KG1 (cell line): ENCODE measurements at regions not wholly inside any gene's neighbourhood (a gene's known extent, or its start where the extent isn't known, plus 50 kb on each side); places are given as distances from the start of the nearest gene placed in this dataset.
"Not testable (repeated sequence)": the region's sequence is repeated elsewhere in the genome, so short reads cannot be mapped to it uniquely, and the experiment has no call there.

Source experiments
- DNase-seq: peaks from one replicate; lab custom pipeline; 2025; lab: John Stamatoyannopoulos, UW

GRCh38 chr15:44817797-44818196 lies 81.5 kb downstream of the TRIM69 start:
- DNase-seq: not testable (repeated sequence)

GRCh38 chr15:44819331-44819987 lies 83.1 kb downstream of the TRIM69 start:
- not testable (repeated sequence) for DNase-seq

- not testable (repeated sequence) for DNase-seq
Observed at GRCh38 chr15:44820535-44820934, 84.2 kb downstream of the TRIM69 start.

GRCh38 chr15:44820967-44821366 lies 84.6 kb downstream of the TRIM69 start:
- DNase-seq: not testable (repeated sequence)

GRCh38 chr15:44824277-44825145 lies 88.2 kb downstream of the TRIM69 start:
- DNase-seq: not testable (repeated sequence)

GRCh38 chr15:44826583-44826982 lies 90.3 kb downstream of the TRIM69 start:
- not testable (repeated sequence) for DNase-seq

GRCh38 chr15:44828229-44828914 lies 92.0 kb downstream of the TRIM69 start:
- not testable (repeated sequence) for DNase-seq

GRCh38 chr15:44829150-44829549 lies 92.8 kb downstream of the TRIM69 start:
- DNase-seq: not testable (repeated sequence)

- not testable (repeated sequence) for DNase-seq
Observed at GRCh38 chr15:44830692-44831408, 94.5 kb downstream of the TRIM69 start.

GRCh38 chr15:44831409-44831741 lies 95.0 kb downstream of the TRIM69 start:
- not testable (repeated sequence) for DNase-seq

- not testable (repeated sequence) for DNase-seq
Observed at GRCh38 chr15:44832133-44832532, 95.8 kb downstream of the TRIM69 start.

- DNase-seq: not testable (repeated sequence)
Observed at GRCh38 chr15:44833081-44833480, 96.8 kb downstream of the TRIM69 start.

- not testable (repeated sequence) for DNase-seq
Observed at GRCh38 chr15:44833761-44834160, 97.4 kb downstream of the TRIM69 start.

GRCh38 chr15:44835082-44835481 lies 98.8 kb downstream of the TRIM69 start:
- not testable (repeated sequence) for DNase-seq

GRCh38 chr15:44836094-44836493 lies 99.8 kb downstream of the TRIM69 start:
- no peak for DNase-seq

- not testable (repeated sequence) for DNase-seq
Observed at GRCh38 chr15:44838929-44839328, 102.6 kb downstream of the TRIM69 start.

- DNase-seq: not testable (repeated sequence)
Observed at GRCh38 chr15:44841762-44842161, 105.4 kb downstream of the TRIM69 start.

GRCh38 chr15:44842883-44843282 lies 106.6 kb downstream of the TRIM69 start:
- DNase-seq: not testable (repeated sequence)

- DNase-seq: not testable (repeated sequence)
Observed at GRCh38 chr15:44844936-44845335, 108.6 kb downstream of the TRIM69 start.

GRCh38 chr15:44846156-44846555 lies 109.8 kb downstream of the TRIM69 start:
- not testable (repeated sequence) for DNase-seq

- DNase-seq: not testable (repeated sequence)
Observed at GRCh38 chr15:44847555-44847954, 108.9 kb upstream of the TERB2 start.

GRCh38 chr15:44848859-44849258 lies 107.6 kb upstream of the TERB2 start:
- not testable (repeated sequence) for DNase-seq
